HFF-Myc (cell line): ENCODE measurements at regions not wholly inside any gene's neighbourhood (a gene's known extent, or its start where the extent isn't known, plus 50 kb on each side); places are given as distances from the start of the nearest gene placed in this dataset.

ENCODE experiments used
- DNase-seq: peaks from one replicate; pipeline ENCODE4 v3.0.0-alpha.2; 2011; ENCODE audit warnings: low read depth; ENCODE audit errors: extremely low read depth
- H3K4me3 ChIP-seq: replicated peaks from 2 replicates; pipeline ENCODE4 v1.5.1; 2011; ENCODE audit warnings: low read depth, mild to moderate bottlenecking, control low read depth, low read length
- TF ChIP-seq, protein P1 (sequence below): IDR thresholded peaks from 2 replicates; pipeline ENCODE4 v1.5.1; 2012; ENCODE audit warnings: mild to moderate bottlenecking, low read depth, low read length, control low read depth; ENCODE audit errors: missing control alignments

DNA sequence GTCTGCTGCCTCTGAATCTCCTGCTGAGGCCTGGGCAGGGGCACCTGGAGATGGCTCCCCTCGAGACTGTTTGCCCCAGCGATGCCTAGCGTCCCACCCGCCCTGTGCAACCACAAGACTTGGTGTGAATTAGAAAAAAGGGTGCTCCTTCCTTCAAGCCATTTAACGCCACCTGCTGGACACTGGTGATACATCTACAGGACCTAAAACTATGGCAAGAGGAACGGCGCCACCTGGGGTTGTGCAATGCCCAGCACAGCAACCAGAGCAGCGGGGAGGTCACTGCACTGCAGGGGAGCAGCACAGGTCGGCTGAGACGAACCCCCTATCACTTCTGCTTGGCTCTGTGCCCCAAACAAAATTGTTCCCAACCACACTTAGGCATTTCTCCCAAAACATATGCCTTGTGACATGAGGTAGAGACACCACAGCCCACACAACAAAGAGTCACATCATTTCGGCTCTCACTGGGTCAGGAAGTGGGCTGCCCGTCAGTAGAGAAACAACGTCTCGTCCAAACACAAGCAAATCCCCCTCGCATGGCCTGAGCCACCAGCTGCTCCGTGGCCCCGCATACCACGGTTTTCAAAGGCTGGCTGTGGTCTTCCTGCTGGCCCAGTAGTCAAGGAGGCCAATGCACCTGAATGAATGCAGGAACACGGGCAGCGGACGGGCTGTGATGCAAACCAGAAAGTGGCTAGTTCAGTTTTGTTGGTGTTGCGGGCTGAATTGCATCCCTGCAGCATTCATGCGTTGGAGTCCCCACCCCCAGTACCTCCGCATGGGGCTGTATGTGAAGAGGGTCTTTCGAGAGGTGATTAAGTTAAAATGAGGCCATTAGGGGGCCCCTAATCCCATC lies 171.9 kb downstream of the SHANK2 start:
- TF ChIP-seq, protein P1, sequence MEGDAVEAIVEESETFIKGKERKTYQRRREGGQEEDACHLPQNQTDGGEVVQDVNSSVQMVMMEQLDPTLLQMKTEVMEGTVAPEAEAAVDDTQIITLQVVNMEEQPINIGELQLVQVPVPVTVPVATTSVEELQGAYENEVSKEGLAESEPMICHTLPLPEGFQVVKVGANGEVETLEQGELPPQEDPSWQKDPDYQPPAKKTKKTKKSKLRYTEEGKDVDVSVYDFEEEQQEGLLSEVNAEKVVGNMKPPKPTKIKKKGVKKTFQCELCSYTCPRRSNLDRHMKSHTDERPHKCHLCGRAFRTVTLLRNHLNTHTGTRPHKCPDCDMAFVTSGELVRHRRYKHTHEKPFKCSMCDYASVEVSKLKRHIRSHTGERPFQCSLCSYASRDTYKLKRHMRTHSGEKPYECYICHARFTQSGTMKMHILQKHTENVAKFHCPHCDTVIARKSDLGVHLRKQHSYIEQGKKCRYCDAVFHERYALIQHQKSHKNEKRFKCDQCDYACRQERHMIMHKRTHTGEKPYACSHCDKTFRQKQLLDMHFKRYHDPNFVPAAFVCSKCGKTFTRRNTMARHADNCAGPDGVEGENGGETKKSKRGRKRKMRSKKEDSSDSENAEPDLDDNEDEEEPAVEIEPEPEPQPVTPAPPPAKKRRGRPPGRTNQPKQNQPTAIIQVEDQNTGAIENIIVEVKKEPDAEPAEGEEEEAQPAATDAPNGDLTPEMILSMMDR = peak; percentile 65
- H3K4me3 ChIP-seq = no peak overlapping the region
- DNase-seq = peak; percentile 15

- no peak for DNase-seq
- H3K4me3 ChIP-seq = no peak overlapping the region
- TF ChIP-seq, protein P1 = no peak
Observed at GRCh38 chr11:71079795-71080194, 172.6 kb downstream of the SHANK2 start.

GRCh38 chr11:71078482-71078881 lies 173.9 kb downstream of the SHANK2 start:
- DNase-seq = no peak
- no peak overlapping the region for H3K4me3 ChIP-seq
- TF ChIP-seq, protein P1 = no peak

DNA sequence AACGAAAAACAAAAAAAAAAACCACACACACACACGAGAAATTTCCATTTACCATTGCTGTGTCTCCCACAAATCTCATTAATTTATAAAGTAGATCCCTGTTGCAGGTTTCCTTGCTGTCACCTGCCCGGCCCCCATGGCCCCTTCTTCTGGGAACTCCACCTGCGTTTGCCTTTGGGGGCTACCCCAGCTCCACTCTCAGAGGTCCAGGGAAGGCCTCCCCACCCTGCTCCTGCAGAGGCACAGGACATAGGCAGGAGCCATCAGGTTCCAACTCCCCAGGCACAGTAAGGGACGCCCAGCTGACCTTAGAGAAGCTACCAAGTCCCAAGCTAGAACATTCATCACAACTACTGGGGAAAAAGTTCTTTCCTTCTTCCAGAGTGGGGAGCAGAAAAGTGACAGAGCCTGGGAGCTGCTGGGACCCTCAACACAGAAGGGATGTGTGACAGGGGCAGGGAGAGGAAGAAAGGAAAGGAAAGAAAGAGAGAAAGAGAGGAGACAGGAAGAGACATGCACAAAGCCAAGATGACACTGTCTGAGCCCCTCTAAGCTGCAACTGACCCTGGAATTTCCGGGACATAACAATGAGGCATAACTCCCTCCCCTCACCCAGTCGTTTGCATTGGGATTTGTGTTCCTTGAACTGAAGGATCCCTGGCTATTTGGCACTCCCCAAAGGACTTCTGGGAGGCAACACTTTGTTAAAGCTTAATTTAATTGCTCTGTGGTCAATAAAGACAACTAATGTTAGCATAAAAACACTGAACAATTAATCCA lies 175.7 kb downstream of the SHANK2 start:
- no peak overlapping the region for H3K4me3 ChIP-seq
- TF ChIP-seq, protein P1 = no peak
- DNase-seq = no peak

- H3K4me3 ChIP-seq = no peak overlapping the region
- no peak for DNase-seq
- TF ChIP-seq, protein P1 = no peak
Observed at GRCh38 chr11:71075871-71076420, 176.4 kb downstream of the SHANK2 start.

DNA sequence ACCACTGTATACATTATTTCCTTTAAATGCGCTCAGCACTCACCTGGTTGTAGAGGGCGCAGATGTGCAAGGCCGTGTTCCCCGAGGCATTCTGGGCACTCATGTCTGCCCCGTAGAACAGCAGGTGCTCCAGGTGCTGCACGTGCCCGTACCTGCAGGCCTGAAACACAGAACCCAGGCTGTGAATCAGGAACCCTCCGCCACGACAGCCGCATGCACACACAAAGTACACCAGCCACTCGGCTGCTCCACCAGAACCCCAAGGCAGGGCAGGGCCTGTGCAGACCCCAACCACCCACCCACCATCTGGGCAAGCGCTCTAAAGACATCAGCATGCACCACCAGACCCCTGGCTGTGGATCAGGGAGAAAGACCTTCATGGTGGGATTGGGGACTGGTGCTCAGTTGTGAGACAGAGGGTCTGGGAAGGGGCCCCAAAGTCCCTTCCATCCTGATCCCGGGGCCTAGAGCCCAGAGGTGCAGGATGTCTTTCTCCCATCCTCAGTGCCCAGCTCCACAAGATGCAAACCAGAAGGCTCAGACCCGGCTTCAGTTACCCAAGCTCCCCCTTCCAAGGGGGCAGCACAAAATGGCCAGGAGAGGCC lies 177.2 kb downstream of the SHANK2 start:
- TF ChIP-seq, protein P1 = no peak
- no peak overlapping the region for H3K4me3 ChIP-seq
- DNase-seq = no peak
